SU-DHL-6 (cell line): ENCODE measurements at regions not wholly inside any gene's neighbourhood (a gene's known extent, or its start where the extent isn't known, plus 50 kb on each side); places are given as distances from the start of the nearest gene placed in this dataset.

Source experiments
- EZH2phosphoT487 ChIP-seq: fragments of 200-600 bp; sonication (generic), shearing (Covaris generic); conservative IDR thresholded peaks from 2 replicates; pipeline ENCODE4 v1.6.1; 2018; ENCODE audit warnings: mild to moderate bottlenecking, antibody characterized with exemption, low read length, moderate library complexity, mixed read lengths
- TF ChIP-seq, protein P1 (sequence below): fragments of 200-600 bp; sonication (generic); IDR thresholded peaks from one replicate; pipeline ENCODE4 v1.5.1; 2017; ENCODE audit warnings: antibody characterized with exemption, mild to moderate bottlenecking, low read length, moderate library complexity; ENCODE audit not compliant: insufficient read depth, poor library complexity, severe bottlenecking

DNA sequence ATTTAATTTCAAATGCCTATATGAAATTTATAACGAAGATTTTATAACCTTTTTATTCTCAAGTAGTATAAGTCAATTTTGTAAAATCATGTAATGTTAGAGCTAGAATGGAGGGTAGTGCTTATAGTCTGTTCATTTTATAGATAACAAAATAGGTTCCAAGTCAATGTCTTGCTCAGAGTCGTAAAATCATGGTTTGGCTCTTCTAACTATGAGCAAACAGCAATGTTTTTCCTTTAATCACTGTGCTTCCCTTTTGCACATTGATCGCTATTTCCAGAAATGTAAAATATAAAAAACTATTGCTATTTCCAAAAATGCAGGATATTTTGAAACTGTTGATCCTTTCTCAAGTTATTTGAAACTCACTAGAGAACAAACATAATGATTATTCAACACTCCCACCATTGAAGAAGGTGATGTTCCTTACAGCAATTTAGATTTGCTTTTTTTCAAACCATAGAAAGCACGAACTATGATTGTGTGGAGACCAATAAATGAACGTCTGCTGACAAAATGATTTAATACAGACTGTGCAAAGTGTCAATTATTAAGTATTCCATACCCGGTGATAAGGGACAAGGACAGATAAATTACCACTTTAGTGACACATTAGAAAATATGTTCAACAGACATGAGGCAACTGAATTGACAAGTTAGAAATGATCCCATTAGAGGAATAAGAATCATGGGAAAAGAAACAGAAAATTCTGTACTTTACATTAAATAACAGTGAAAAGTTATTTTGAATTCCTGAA lies 412.1 kb upstream of the TECRL start:
- TF ChIP-seq, protein P1, sequence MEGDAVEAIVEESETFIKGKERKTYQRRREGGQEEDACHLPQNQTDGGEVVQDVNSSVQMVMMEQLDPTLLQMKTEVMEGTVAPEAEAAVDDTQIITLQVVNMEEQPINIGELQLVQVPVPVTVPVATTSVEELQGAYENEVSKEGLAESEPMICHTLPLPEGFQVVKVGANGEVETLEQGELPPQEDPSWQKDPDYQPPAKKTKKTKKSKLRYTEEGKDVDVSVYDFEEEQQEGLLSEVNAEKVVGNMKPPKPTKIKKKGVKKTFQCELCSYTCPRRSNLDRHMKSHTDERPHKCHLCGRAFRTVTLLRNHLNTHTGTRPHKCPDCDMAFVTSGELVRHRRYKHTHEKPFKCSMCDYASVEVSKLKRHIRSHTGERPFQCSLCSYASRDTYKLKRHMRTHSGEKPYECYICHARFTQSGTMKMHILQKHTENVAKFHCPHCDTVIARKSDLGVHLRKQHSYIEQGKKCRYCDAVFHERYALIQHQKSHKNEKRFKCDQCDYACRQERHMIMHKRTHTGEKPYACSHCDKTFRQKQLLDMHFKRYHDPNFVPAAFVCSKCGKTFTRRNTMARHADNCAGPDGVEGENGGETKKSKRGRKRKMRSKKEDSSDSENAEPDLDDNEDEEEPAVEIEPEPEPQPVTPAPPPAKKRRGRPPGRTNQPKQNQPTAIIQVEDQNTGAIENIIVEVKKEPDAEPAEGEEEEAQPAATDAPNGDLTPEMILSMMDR, result no peak
- TF ChIP-seq EZH2phosphoT487, result no peak
